ENCODE measurements at regions not wholly inside any gene's neighbourhood (a gene's known extent, or its start where the extent isn't known, plus 50 kb on each side); places are given as distances from the start of the nearest gene placed in this dataset.

DNA sequence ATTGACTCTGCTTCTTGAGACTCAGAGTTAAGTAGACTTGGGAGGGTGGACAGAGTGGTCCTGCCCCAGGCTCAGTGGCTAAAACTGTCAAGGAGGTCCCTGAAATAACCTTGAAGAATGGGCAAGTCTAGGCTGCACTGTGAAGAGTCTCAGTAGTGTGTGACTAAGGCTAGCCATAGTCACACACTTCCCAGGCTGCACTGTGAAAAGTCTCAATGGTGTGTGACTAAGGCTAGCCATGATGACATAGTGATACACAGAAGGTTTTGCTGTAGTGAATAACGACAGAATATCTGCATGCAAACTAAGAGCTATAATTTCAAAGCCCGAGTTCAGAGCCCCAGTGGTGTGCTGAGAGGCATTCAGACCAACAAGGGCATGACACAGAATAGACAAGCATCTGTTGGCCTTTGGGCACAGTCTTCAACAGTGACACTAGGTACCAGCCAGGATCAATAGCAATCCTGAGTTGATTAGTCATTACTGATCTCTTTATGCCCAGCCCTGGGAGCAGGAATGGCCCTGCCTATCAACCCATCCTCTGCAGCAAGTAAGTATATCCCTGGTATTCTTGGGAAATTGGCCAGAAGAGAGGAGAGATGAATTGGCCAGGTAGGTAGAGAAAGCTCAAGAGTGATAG lies 72.4 kb upstream of the BBX start:
- no peaks in the 10 kb centered on the region for H3K36me3 Mint-ChIP-seq

GRCh38 chr3:107452436-107452835 lies 70.3 kb upstream of the BBX start:
- no peaks in the 10 kb centered on the region for H3K36me3 ChIP-seq (replicated peaks in 1 of 2; ENCODE audit: control insufficient read depth in 1 of 2, insufficient read depth in 2 of 2, low read length in 2 of 2)
- no peaks in the 10 kb centered on the region for H3K27me3 Mint-ChIP-seq (ENCODE audit: low read depth in 3 of 3)
- peaks cover 0 to 4% (median 0%) of the 10 kb centered on the region in 7 donors for H3K9me3 Mint-ChIP-seq

More for the DNA sequence above, 72.4 kb upstream of the BBX start:
- Histone ChIP-seq H3K27ac (ENCODE audit: low read depth in 1 of 2, low read length in 2 of 2) (no peak overlapping the region), H3K4me3 (replicated peaks in 1 of 3; ENCODE audit: low read depth in 2 of 3, low read length in 3 of 3) (no peak overlapping the region), H3K4me1 (ENCODE audit: control insufficient read depth in 1 of 2, insufficient read depth in 2 of 2, low read length in 2 of 2) (no peaks in the 10 kb centered on the region), H4K20me1 (ENCODE audit: insufficient read depth, low read length) (no peaks in the 10 kb centered on the region), H3K79me2 (ENCODE audit: insufficient read depth, low read length) (no peaks in the 10 kb centered on the region), H3K4me2 (replicated peaks; ENCODE audit: extremely low read depth, low read length, poor library complexity, severe bottlenecking) (no peak overlapping the region), H3K27me3 (ENCODE audit: control insufficient read depth in 2 of 2, insufficient read depth in 2 of 2, low read length in 2 of 2) (no peaks in the 10 kb centered on the region), H2AFZ (ENCODE audit: insufficient read depth, low read depth, low read length, poor library complexity, severe bottlenecking) (no peak overlapping the region), H3K9ac (ENCODE audit: insufficient read depth, low read length, poor library complexity, severe bottlenecking) (no peak overlapping the region), H3K36me3 (replicated peaks in 1 of 2; ENCODE audit: control insufficient read depth in 1 of 2, insufficient read depth in 2 of 2, low read length in 2 of 2) (no peaks in the 10 kb centered on the region), H3K9me3 (replicated peaks in 1 of 2; ENCODE audit: control insufficient read depth in 1 of 2, insufficient read depth in 1 of 2, low read length in 2 of 2) (no peaks in the 10 kb centered on the region)
- no peak for TF ChIP-seq CTCF (IDR thresholded peaks at IDR 0.05)
- no peak for DNase-seq
- H3K9me3 Mint-ChIP-seq: peaks cover 0 to 4% (median 0%) of the 10 kb centered on the region in 7 donors
- H3K4me1 Mint-ChIP-seq: no peaks in the 10 kb centered on the region
- no peak overlapping the region for H3K4me3 Mint-ChIP-seq
- 92% methylated on average over 2 of the region's 2 CpGs for WGBS (ENCODE audit: insufficient coverage)
- intact Hi-C loops (cut with micrococcal nuclease): no loop called here
- H3K27me3 Mint-ChIP-seq (ENCODE audit: low read depth in 3 of 3): no peaks in the 10 kb centered on the region
- H3K27ac Mint-ChIP-seq: no peak overlapping the region

More at GRCh38 chr3:107452436-107452835, 70.3 kb upstream of the BBX start:
- no CpG with 5 or more reads among the region's 2 CpGs for WGBS (ENCODE audit: insufficient coverage)
- intact Hi-C loops (cut with micrococcal nuclease): no loop called here
- H3K4me3 ChIP-seq (replicated peaks in 1 of 3; ENCODE audit: low read depth in 2 of 3, low read length in 3 of 3): no peak overlapping the region
- no peaks in the 10 kb centered on the region for H3K79me2 ChIP-seq (ENCODE audit: insufficient read depth, low read length)
- TF ChIP-seq CTCF (IDR thresholded peaks at IDR 0.05): no peak
- Mint-ChIP-seq H3K27ac (no peak overlapping the region), H3K4me3 (no peak overlapping the region), H3K36me3 (no peaks in the 10 kb centered on the region), H3K4me1 (no peaks in the 10 kb centered on the region)
- DNase-seq: no peak
- H4K20me1 ChIP-seq (ENCODE audit: insufficient read depth, low read length): no peaks in the 10 kb centered on the region
- H3K9me3 ChIP-seq (replicated peaks in 1 of 2; ENCODE audit: control insufficient read depth in 1 of 2, insufficient read depth in 1 of 2, low read length in 2 of 2): no peaks in the 10 kb centered on the region
- H2AFZ ChIP-seq (ENCODE audit: insufficient read depth, low read depth, low read length, poor library complexity, severe bottlenecking): no peak overlapping the region
- H3K4me2 ChIP-seq (replicated peaks; ENCODE audit: extremely low read depth, low read length, poor library complexity, severe bottlenecking): no peak overlapping the region
- H3K27me3 ChIP-seq (ENCODE audit: control insufficient read depth in 2 of 2, insufficient read depth in 2 of 2, low read length in 2 of 2): no peaks in the 10 kb centered on the region
- H3K27ac ChIP-seq (ENCODE audit: low read depth in 1 of 2, low read length in 2 of 2): no peak overlapping the region
- H3K4me1 ChIP-seq (ENCODE audit: control insufficient read depth in 1 of 2, insufficient read depth in 2 of 2, low read length in 2 of 2): no peaks in the 10 kb centered on the region
- no peak overlapping the region for H3K9ac ChIP-seq (ENCODE audit: insufficient read depth, low read length, poor library complexity, severe bottlenecking)
